OCI-M1 (cell line): ENCODE measurements at regions not wholly inside any gene's neighbourhood (a gene's known extent, or its start where the extent isn't known, plus 50 kb on each side); places are given as distances from the start of the nearest gene placed in this dataset.

Experiments
- DNase-seq: peaks from one replicate; lab custom pipeline; 2025; lab: John Stamatoyannopoulos, UW

DNA sequence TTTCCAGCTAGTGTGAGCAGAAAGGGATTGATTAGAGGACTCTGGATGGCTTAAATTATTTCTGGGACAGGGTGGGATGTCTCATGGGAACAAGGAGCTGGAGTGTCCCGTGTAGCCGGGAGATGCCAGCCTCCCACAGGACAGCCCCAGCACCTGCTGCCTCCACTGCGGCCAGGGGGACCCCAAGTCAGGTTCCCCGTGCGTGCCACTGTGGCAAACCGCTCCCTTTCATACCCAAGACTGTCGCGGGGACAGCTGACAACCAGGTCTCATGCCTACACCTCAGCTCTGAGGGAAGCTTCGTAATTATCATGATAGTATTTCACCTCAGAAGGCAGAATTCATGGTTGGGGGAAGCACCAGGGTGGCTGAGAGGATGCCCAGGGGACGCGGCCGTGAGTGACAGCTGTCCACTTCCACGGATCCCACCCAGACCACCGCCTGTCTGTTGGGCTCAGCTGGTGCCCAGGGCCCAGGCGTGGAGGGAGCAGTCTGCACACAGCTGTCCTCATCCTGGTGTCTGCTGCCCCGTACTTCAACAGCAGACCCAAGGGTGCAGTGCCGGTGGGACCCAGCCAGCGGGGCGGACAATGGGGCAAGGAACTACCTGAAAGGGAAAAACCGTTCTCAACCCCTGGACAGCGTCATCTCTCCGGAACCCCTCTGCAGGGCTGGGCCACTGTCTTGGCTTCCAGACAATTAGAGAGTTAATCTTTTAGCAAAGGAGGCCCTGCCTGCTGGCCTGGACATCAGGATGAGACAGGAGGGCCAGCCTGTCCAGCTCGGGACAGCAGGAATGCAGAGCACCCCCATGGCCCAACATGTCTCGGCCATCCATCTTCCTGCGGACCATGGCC lies 166.9 kb downstream of the OLFM1 start:
- no peak for DNase-seq

DNA sequence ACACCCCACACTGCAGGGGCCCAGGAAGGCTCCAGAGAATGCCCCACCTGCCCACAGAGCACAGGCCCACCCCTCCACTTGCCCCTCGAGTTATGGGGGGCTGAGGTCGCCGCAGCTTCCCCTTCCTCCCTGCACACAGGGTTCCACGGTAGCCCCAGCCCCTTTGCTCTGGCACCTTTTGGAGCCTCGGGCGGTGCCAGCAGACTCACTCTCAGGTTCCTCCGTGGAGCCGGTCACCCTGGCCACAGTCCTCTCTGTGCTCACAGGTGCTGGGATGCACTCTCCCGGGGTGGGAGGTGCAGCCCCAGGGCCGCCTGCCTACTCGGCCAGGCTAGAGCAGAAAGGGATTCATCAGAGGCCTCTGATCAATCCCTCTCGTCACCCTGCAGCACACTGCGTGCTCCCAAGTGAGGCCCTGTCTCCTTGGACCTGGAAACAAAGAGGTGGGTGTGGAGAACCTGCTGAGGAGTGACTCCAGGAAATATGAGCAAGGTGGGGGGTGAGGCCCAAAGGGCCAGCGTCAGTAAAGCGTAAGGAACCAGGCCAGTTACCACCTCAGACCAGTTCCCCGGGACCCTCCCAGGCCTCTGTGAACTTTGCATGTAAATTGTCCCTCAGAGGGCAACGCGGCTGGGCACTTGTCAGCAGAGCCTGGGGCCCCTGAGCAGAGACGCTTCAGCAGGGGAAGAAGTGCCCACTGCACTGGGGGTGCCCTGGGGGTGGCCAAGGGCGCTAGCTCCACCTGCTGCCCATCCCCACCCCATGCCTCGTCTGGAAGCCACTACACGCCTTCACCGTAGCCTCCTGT lies 167.8 kb downstream of the OLFM1 start:
- no peak for DNase-seq

DNA sequence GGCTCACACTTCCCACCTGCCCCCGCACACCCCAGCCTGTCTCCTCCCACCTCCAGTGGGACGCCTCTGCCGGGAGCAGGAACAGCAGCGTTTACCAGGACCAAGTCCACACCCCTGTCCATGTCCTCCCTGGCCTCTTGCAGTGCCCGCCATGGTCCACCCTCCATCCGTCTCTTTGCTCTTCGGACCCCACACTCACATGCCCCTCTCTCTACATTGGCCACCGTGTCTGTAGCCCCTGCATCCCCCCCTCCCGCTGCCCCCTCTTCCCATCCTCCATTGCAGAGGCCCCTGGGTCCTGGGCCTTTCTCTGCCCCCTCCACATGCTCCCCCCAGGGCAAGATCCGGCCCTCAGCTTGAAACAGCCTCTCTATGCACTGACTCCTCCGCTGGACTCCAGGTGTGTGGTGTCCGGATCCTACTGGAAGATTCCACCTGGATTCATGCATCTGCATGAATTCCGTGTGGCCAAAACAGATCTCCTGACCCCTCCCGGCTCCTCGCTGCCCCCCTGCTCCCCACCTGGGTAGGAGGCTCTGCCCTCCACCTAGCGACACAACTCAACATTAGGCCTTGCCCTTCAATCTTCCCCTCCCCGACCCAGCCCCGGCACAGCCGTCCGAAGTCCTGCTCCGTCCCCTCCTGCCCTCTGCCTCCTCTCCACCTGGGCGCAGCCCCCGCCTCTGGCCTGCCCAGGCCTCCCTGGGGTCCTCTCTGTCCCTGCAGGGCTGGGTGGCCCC lies 168.5 kb downstream of the OLFM1 start:
- DNase-seq = no peak

DNA sequence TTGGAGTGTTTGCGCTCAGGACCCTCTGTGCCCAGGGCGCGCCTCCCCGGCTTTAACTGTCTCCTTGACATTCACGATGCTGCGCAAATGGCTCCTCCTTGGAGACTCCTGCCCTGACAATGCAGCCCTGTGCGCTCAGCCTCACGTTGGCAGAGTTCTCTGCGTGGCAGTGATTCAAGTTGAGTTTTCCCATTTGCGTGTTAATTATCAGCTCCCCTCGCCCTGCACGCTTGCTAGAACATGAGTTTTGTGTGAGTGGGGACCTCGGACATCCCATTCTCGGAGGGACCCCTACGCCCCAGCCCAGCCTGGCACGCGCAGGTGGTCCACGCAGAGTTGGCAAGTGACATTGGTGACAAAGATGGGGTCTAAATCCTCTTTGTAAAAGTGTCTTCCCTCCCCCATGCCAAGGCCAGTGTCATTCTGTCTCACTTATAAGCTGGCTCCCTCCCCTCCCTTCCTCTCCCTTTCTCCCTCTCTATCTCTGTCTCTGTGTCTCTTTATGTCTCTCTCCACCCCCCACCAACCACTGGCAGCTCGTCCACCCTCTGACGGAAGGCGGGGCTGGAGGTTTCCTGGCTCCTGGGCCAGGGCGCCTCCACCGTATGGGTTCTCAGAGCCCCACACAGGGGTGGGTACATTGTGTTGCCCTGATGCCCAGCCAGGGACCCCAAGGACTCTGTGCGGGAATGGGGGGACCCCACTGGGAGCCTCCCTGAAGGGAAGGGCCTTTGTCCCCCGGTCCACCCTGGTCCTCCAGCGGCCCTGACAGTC lies 169.3 kb downstream of the OLFM1 start:
- no peak for DNase-seq

DNA sequence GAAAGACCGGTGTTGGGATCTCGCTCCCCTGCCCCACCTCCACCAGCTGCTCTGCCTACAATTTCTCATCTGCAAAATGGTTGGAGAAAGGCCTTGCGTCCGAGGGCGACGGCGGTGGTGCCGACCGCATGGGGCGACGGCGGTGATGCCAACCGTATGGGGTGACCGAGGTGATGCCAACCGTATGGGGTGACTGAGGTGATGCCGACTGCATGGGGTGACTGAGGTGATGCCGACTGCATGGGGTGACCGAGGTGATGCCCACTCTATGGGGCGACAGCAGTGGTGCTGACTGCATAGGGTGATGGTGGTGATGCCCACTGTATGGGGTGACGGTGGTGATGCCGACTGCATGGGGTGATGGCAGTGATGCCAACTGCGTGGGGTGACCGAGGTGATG lies 171.0 kb downstream of the OLFM1 start:
- DNase-seq = no peak

DNA sequence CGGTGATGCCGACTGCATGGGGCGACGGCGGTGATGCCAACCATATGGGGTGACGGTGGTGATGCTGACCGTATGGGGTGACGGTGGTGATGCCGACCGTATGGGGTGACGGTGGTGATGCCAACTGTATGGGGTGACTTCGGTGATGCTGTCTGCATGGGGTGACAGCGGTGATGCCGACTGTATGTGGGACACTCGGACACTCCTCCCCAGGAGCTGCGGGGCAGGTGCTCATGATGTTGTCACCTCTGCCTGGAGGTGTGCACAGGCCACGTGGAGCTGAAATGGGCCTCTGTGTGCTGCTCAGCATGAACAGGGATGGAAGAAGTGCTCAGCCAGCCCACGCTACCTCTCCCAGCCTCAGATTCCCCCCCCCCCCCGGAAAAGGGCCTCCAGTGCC lies 171.8 kb downstream of the OLFM1 start:
- no peak for DNase-seq

DNA sequence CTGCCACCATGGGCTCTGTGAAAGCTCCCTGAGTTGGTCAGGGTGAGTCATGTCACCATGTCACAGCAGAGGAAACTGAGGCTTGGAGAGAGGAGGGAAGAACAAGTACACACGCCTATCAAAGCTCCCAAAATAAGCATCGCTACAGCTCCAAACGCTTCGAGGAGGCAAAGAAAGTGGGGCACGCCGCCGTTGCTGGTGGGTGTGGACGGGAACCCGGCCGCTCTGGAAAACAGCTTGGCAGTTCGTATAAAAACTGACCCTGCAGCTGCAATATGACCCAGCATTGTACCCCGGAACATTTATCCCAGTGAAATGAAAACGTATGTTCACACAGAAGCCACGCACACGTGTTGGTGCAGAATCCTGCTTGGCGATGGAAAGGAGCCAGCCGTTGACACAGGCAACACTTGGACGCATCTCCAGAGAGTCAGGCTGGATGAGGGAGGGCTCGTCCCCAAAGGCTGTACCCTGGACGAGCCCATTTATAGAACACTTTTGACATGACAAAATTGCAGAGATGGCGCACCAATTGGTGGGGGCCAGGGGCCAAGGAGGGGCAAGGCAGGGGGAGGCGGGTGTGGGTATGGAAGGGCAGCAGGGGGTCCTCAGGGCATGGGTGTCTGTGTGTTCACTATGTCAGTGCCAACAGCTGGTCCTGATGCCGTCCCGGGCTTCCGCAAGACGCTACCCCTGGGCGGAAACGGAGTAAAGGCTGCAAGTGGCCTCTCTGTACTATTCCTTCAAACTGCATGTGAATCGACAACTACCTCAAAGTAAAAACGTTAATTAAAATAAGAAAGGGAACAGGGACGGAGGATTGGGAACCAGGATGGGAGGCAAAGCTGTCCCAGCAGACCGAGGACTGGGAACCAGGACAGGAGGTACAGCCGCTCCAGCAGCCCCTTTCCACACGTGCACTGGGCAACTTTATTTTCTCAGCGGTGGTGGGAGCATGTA lies 173.0 kb downstream of the OLFM1 start:
- no peak for DNase-seq

DNA sequence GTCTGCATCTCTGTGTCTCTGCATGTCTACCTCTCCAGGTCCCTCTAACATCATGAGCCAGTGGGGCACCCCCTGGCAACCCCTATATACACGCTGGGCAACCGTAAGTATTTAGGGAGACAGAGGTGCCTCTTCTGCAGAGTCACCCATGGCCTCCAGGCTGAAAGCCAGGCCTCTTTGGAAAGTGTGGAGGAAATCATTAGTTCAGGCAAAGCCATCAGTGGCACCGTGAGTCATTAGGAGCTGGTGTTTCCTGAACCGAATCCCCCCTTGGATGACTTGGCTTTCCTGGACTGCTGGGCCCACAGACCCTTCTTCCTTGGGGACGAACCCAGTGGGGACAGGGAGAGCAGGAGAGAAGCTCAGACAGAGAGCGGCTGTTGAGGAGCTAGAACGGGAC lies 174.8 kb downstream of the OLFM1 start:
- no peak for DNase-seq

DNA sequence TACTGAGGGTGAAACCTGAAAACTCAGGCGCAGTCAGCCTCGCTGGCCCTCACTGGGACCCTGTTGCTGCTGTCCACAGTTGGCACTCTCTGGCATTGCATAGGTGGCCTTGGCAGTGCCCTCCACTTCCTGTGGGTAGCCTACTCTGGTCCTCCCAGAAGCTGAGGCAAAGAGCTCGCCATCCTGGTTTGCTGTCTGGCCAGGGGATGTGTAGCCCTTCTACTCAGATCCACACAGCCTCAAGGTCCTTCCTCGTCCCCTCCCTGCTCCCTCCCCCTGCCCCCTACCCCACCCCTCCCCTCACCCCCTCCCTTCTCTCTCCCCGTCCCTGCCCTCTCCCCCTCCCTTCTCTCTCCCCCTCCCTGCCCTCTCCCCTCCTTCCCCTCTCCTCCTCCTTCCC lies 176.0 kb downstream of the OLFM1 start:
- no peak for DNase-seq

DNA sequence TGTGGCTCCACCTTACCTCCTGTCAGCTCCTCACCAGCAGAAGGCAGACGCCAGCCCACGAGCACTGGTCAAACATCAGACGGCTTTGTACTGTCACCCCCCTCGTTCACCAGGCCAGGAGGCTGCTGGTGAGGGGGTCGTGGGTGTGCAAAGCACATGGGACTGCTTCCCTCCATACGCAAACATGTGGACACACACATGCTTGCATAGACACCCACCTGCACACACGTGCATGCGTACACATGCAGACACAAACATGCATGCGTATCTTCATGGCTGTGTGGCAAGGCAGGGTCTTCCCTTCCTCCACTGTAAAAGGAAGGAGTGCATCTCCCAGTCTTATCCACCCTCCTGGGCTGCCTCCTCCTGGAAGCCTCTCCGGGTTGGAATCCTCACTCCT lies 178.5 kb downstream of the OLFM1 start:
- no peak for DNase-seq

DNA sequence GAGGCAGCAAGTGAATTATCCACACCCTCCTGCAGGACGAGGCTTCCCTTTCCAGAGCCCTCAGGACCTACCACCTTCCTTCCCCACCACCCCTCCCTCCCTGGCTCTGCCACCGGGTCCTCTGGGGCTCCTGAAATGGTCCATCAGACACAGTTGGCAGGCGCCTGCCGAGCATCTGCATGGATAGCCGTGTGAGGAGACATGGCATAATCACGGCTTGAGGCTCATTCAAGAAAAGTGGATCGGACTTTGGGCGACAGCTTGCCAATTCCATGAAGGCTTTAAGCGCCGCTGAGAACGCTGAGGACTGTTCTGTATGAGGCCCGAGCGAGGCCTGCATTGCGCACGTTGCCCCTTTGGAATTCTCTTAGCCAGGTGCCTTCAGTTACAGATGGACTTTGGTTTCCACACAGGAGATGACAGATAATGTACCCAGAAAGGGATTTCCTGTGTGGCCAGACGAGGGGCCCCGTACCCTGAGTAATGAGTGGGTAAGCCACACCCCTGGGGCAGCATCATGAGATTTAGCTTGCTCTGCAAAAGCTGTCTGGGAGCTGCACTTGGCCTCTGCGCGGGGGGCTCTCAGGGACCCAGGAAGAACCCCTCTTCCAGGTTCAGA lies 179.8 kb downstream of the OLFM1 start:
- no peak for DNase-seq

DNA sequence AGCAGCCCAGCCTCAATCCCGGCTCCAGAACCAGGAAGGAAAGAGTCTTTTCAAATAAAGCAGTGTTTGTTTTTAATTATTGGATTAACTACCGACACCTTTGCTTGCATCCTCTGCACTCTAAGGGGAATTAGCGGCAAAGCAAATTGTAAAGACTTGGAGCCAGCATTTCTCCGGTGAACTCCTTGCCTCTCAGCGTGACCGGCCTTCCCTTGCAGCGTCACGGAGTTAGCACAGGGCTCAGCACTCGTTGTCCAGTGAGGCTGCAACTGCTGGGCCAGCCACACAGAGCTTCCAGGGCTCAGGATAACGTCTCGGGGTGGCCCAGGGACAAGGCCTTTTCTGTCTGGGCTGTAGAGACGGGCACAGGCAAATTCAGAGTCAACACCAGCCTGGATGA lies 180.6 kb downstream of the OLFM1 start:
- DNase-seq = no peak

DNA sequence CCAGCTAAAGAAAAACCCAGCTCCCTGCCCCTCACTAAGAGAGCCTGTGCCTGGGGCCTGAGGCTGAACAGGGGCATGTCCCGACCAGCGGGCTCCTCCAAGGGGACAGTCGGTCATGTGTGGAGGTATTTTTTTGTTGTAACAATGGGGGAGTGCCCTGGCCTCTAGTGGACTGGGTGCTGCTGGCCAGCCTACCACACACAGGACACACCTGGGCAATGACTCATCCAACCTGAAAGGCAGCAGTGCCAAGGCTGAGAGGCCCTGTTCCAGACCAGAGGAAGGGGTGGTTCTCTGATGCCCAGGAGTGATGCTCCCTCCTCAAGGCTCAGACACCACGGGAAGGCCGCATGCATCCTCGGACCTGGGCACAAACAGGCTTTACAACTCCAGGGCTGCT lies 181.5 kb downstream of the OLFM1 start:
- DNase-seq = no peak

DNA sequence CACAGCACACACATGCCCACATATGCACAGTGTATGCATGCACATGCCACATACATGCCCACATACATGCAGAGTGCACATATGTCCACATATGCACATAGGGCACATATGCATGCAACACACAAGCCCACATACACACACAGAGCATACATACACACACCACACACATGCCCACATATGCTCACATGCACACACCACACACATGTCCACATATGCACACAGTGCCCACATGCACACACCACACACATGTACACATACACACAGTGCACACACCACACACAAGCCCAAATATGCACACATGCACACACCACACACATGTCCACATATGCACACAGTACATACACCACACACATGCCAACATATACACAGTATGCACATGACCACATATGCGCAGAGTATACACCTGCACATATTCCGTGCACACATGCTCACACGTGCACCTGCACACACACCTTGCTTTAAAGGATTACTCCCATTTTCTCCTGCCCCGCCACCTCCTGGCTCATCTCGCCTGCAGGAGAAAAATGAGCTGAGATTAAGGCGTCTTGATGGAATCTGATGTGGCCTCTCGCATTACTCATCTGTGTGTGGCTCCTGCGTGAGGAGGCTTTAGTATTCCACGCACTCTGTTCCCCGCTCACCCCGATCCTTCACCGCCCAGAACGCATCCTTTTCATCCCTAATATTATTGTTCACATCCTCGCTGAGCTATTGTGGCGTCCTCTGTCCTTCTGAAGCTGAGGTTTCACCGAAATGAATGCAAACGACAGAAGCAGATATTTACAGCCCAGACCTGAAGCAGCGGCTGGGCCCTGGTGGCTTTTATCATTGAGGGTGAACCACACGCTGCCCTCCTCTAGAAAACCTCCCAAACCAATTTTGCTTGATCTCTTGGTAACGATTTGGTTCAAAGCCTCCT lies 182.7 kb downstream of the OLFM1 start:
- no peak for DNase-seq

DNA sequence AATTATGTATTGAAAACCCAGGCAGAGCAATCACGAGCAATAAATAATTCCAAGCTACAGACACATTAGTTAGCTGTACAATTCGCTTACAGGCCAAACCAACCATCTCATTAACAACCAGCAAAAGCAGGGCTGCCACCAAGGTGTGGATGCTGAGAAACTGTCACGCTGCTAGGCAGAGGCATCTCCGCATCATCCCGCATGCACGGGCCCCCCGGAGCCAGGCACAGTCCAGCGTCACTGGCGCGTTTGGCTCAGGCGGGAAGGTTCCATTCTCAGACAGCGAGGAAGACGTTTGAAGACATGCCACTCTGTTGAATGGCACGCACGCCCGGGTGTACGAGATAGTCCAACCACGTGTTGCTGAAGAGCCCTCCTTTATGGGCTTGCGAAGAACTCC lies 184.0 kb downstream of the OLFM1 start:
- no peak for DNase-seq

DNA sequence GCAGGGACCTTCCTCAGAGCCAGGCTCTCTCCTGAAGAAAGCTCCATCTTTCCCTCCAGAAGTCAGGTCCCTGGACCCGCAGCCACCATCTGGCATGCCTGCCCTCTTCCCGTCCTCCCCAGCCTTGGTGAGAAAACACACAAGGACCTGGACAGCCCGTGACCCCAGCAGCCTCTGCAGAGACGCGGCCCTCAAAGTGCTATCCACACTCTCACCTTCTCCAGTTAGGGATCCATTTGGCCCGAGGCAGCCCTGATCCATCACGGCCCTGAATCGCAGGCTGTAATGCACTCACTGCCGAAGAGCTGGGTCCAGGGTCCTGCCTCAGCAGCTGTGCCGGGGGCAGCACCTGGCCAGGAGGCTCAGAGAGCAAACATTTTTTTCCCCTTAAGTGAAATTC lies 185.1 kb downstream of the OLFM1 start:
- DNase-seq = no peak

DNA sequence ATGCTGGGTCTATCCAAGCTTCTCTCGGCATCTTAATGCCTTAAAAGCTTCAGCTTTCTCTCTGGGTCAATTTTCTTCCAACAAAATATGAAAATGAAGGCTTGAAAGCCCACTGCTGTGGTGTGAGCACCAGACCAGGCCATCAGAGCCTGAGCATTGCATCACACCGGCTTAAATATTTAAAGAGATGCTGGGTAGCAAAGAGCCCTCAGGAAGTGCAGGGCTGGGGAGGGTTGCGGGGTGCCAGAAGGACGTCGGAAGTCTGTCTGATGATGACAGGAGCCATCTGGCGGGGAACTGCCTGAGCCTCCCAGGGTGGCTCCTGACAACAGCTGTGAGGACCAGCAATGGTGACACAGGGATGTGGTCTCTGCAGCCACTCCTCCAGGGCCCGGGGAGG lies 185.5 kb downstream of the OLFM1 start:
- no peak for DNase-seq

DNA sequence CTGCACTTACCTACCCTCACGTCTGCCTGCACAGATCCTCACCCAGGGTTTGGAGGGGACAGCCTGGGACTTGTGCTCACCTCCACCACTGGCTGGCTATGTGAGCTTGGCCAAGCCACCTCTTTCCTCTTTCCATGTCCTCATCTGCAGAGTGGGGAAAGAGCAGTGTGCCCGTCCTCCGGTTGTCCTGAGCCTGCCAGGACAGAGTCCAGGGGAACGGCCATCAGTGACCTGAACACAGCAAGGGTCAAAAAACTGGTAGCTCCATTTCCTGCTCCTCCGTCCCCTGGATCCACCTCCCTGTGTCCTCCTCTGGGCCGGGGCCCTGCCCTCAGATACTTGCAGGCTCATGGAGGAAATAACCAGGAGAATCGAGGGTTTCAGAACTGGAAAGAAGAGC lies 187.7 kb downstream of the OLFM1 start:
- no peak for DNase-seq

DNA sequence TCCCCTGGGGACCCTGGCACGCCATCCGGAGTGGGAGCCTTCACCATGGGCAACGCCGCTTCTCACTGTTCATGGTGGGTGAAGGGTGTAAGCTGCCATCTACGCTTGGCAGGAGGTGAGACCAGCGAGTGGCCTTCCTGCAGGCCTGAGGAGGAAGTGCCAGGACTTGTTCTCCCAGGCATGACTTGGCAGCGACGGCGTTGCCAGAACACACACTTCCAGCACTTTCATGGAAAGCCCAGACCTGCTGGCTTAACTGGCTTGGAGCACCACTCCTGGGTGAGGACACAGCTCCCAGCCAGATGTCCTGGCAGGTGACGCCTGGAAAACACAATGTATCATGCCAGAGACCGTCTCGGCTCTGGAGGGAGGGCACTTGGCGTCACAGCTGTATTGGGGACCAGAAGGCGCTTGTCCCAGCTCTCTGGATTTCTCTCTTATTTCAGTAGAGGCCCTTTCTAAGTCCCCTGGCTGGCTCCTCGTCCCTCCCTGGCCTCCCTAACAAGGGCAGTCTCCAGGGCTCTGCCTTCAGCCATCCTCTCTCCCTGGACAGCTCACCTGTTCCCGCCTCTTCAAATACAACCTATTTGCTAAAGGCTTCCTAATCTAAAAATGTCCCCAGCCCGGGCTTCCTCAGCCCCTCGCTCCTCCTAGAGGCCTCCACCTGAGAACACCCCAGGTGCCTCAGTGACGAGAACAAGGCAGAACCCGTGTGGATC lies 188.3 kb downstream of the OLFM1 start:
- DNase-seq = no peak
